A549 (cell line): ENCODE measurements at regions not wholly inside any gene's neighbourhood (a gene's known extent, or its start where the extent isn't known, plus 50 kb on each side); places are given as distances from the start of the nearest gene placed in this dataset.

Experiments
- ATAC-seq, 2 experiments: fragments of 200-7000 bp in 1 of 2; fragments of >200 bp in 1 of 2; cut with Nextera tagmentation in 1 of 2; cut with Tn5 transposase in 1 of 2; 3 replicates each; pipeline versions ENCODE4 v1.8.0 to v1.9.1; 2018 to 2020; ENCODE audit warnings: mild to moderate bottlenecking in 1 of 2, moderate library complexity in 1 of 2
- CTCF ChIA-PET: fragments of 300-600 bp; sonication (Branson Sonifier 250); formaldehyde crosslinking; extraction: SDS; loops from one replicate; lab custom pipeline; 2021; ENCODE audit warnings: antibody characterized with exemption, inconsistent platforms; lab: Yijun Ruan, JAX
- POLR2A ChIA-PET: fragments of 350-600 bp; formaldehyde crosslinking; extraction: SDS; loops from one replicate; lab custom pipeline; 2021; ENCODE audit warnings: antibody characterized with exemption, inconsistent platforms; lab: Yijun Ruan, JAX
- DNase-seq, 2 experiments: peaks; one replicate each; pipeline versions ENCODE4 v3.0.0 to v3.0.0-alpha.2; 2011 to 2016; ENCODE audit warnings: low read depth in 1 of 2, low spot score in 1 of 2
- FAIRE-seq: peaks from 2 replicates; lab custom pipeline; 2011; peaks lifted over from hg19 to GRCh38; lab: Jason Lieb, UNC
- H3K27ac ChIP-seq, 2 experiments: fragments of >200 bp; sonication (Bioruptor Twin); formaldehyde crosslinking; 3 replicates each; pipeline ENCODE4 v1.5.1; 2016 to 2017
- H3K4me1 ChIP-seq: fragments of >200 bp; sonication (Bioruptor Twin); formaldehyde crosslinking; 3 replicates; pipeline ENCODE4 v1.6.1; 2016
- H3K4me2 ChIP-seq: fragments of >200 bp; sonication (Bioruptor Twin); formaldehyde crosslinking; 3 replicates; pipeline ENCODE4 v1.6.1; 2016
- H3K4me3 ChIP-seq: fragments of >200 bp; sonication (Bioruptor Twin); formaldehyde crosslinking; 3 replicates; pipeline ENCODE4 v1.5.1; 2016
- H3K9me3 ChIP-seq: fragments of >200 bp; sonication (Bioruptor Twin); formaldehyde crosslinking; 3 replicates; pipeline ENCODE4 v1.6.1; 2016
- ATOH8 ChIP-seq: fragments of 250-450 bp; sonication (Bioruptor Pico); IDR thresholded peaks from 2 replicates; pipeline ENCODE4 v1.5.0; 2020; ENCODE audit warnings: low read depth, mild to moderate bottlenecking, moderate library complexity
- BCL3 ChIP-seq: fragments of >200 bp; sonication (Bioruptor Twin); formaldehyde crosslinking; IDR thresholded peaks from 3 replicates; pipeline ENCODE4 v1.6.1; 2016
- CBX2 ChIP-seq: fragments of 200-600 bp; sonication (generic); IDR thresholded peaks from 2 replicates; pipeline ENCODE4 v1.6.1; 2016; ENCODE audit warnings: low read depth, mild to moderate bottlenecking, borderline replicate concordance
- CBX8 ChIP-seq: fragments of 200-600 bp; sonication (generic); IDR thresholded peaks from 2 replicates; pipeline ENCODE4 v1.6.1; 2016
- CHD4 ChIP-seq: fragments of 200-600 bp; sonication (generic); IDR thresholded peaks from 2 replicates; pipeline ENCODE4 v1.6.1; 2016; ENCODE audit warnings: antibody characterized with exemption, mild to moderate bottlenecking, borderline replicate concordance
- CTCF ChIP-seq: fragments of >200 bp; sonication (Bioruptor Twin); formaldehyde crosslinking; IDR thresholded peaks from 3 replicates; pipeline ENCODE4 v1.5.1; 2016
- E2F6 ChIP-seq: IDR thresholded peaks from 2 replicates; pipeline ENCODE4 v1.6.1; 2012; ENCODE audit warnings: low read depth, borderline replicate concordance
- ELK1 ChIP-seq: fragments of 150-350 bp; IDR thresholded peaks from 2 replicates; pipeline ENCODE4 v1.6.1; 2014; ENCODE audit warnings: low read depth, mild to moderate bottlenecking, low read length
- GATA3 ChIP-seq: IDR thresholded peaks from 2 replicates; pipeline ENCODE4 v1.6.1; 2012; ENCODE audit warnings: borderline replicate concordance
- HDAC2 ChIP-seq: fragments of 200-600 bp; sonication (generic); IDR thresholded peaks from 2 replicates; pipeline ENCODE4 v1.6.1; 2016
- HMGXB4 ChIP-seq: fragments of 250-450 bp; sonication (Bioruptor Pico); IDR thresholded peaks from 2 replicates; pipeline ENCODE4 v1.5.0; 2021; ENCODE audit warnings: mild to moderate bottlenecking, moderate library complexity, borderline replicate concordance
- HOXB13 ChIP-seq: fragments of 250-450 bp; sonication (Bioruptor Pico); IDR thresholded peaks from 2 replicates; pipeline ENCODE4 v1.5.0; 2020; ENCODE audit warnings: low read depth, mild to moderate bottlenecking, moderate library complexity
- JUNB ChIP-seq: fragments of >200 bp; sonication (Bioruptor Twin); formaldehyde crosslinking; IDR thresholded peaks from 2 replicates; pipeline ENCODE4 v1.6.1; 2016
- MAFK ChIP-seq: fragments of 450-650 bp; IDR thresholded peaks from 2 replicates; pipeline ENCODE4 v1.6.1; 2014; ENCODE audit not compliant: partially characterized antibody
- MAX ChIP-seq: IDR thresholded peaks from 2 replicates; pipeline ENCODE4 v1.6.1; 2012
- MAZ ChIP-seq: fragments of 150-350 bp; IDR thresholded peaks from 2 replicates; pipeline ENCODE4 v1.6.1; 2014; ENCODE audit warnings: antibody characterized with exemption, low read depth, low read length, borderline replicate concordance
- MYC ChIP-seq: IDR thresholded peaks from 2 replicates; pipeline ENCODE4 v1.6.1; 2012; ENCODE audit warnings: mild to moderate bottlenecking, inconsistent platforms, low read length, improper control_type of control experiment, borderline replicate concordance
- NFE2L2 ChIP-seq: fragments of 150-350 bp; conservative IDR thresholded peaks from 2 replicates; pipeline ENCODE4 v1.6.1; 2014; ENCODE audit warnings: low read length
- POLR2A ChIP-seq: IDR thresholded peaks from 2 replicates; pipeline ENCODE4 v1.6.1; 2012; ENCODE audit warnings: mild to moderate bottlenecking, low read length
- RNF2 ChIP-seq: fragments of 200-600 bp; sonication (generic); IDR thresholded peaks from 2 replicates; pipeline ENCODE4 v1.6.1; 2016; ENCODE audit warnings: low read depth, mild to moderate bottlenecking, antibody characterized with exemption, moderate library complexity, borderline replicate concordance
- ZFP36 ChIP-seq: fragments of 450-650 bp; IDR thresholded peaks from 2 replicates; pipeline ENCODE4 v1.6.1; 2014; ENCODE audit warnings: borderline replicate concordance; ENCODE audit not compliant: partially characterized antibody
- ZNF302 ChIP-seq: fragments of 250-450 bp; sonication (Bioruptor Pico); IDR thresholded peaks from 2 replicates; pipeline ENCODE4 v1.9.0; 2021; ENCODE audit warnings: inconsistent platforms, mild to moderate bottlenecking, moderate library complexity
- WGBS: methylation state at CpG from one replicate; pipeline ENCODE4 v1.1.6; 2017; ENCODE audit errors: missing lambda C conversion rate; 5-methylcytosine and 5-hydroxymethylcytosine counted together

GRCh38 chr12:45611061-45611460 is 118.4 kb upstream of the ARID2 start:
- WGBS = 91% methylated on average over 20 of the region's 20 CpGs
- Histone ChIP-seq H3K27ac (no peak overlapping the region), H3K4me1 (peaks cover 7% of the 10 kb centered on the region; the same call in 2 of the 3 replicates), H3K4me2 (no peak overlapping the region), H3K4me3 (no peak overlapping the region), H3K9me3 (peaks cover 5% of the 10 kb centered on the region; the same call in 2 of the 3 replicates)
- ATAC-seq = no peak
- CTCF ChIA-PET = no interaction called here
- POLR2A ChIA-PET = no interaction called here
- TF ChIP-seq CBX2 (no peak), HMGXB4 (CRISPR knock-in tag) (no peak), E2F6 (no peak), CHD4 (no peak), JUNB (no peak)
- DNase-seq = no peak
- no peak for FAIRE-seq

- no peak for ATAC-seq
- Histone ChIP-seq H3K9me3 (peaks cover under 1% of the 10 kb centered on the region; the same call in 1 of the 3 replicates), H3K4me2 (no peak overlapping the region), H3K4me3 (no peak overlapping the region), H3K27ac (no peak overlapping the region), H3K4me1 (peaks cover 7% of the 10 kb centered on the region; the same call in 2 of the 3 replicates)
- POLR2A ChIA-PET = no interaction called here
- TF ChIP-seq MAFK = peak; percentile 38
- TF ChIP-seq MAX = no peak
- DNase-seq = no peak
- CTCF ChIA-PET = no interaction called here
- FAIRE-seq = no peak
- 86% methylated on average over 5 of the region's 5 CpGs for WGBS
These were observed 118.0 kb upstream of the ARID2 start for GRCh38 chr12:45611495-45611894.

- H3K4me2 ChIP-seq = no peak overlapping the region
- WGBS = 80% methylated on average over 7 of the region's 7 CpGs
- POLR2A ChIA-PET = no interaction called here
- FAIRE-seq = no peak
- no peak overlapping the region for H3K4me3 ChIP-seq
- H3K27ac ChIP-seq = no peak overlapping the region
- H3K9me3 ChIP-seq = no peaks in the 10 kb centered on the region
- CTCF ChIA-PET = interaction anchor here (0.6 kb wide), 1 partner anchor 62 kb away, joined by 3 read pairs; no protein-coding TSS in a partner anchor
- ATAC-seq = no peak
- H3K4me1 ChIP-seq = peaks cover 7% of the 10 kb centered on the region; the same call in 2 of the 3 replicates
- DNase-seq = no peak
- TF ChIP-seq NFE2L2 (no peak), MAZ (no peak), GATA3 (no peak), POLR2A (no peak), HOXB13 (CRISPR knock-in tag) (no peak), HDAC2 (no peak), ELK1 (no peak), RNF2 (no peak), CBX2 (no peak), ZNF302 (CRISPR knock-in tag) (no peak), CTCF (no peak), JUNB (no peak), MAFK (no peak), HMGXB4 (CRISPR knock-in tag) (no peak), MYC (no peak), BCL3 (no peak), ATOH8 (no peak), ZFP36 (no peak), CBX8 (no peak)
These were observed 117.3 kb upstream of the ARID2 start for GRCh38 chr12:45612044-45612794.
